BJ (cell line): ENCODE measurements at regions not wholly inside any gene's neighbourhood (a gene's known extent, or its start where the extent isn't known, plus 50 kb on each side); places are given as distances from the start of the nearest gene placed in this dataset.
"Not testable (repeated sequence)": the region's sequence is repeated elsewhere in the genome, so short reads cannot be mapped to it uniquely, and the experiment has no call there.

ENCODE experiments used
- CTCF ChIA-PET: fragments of 350-600 bp; formaldehyde crosslinking; extraction: SDS; loops from one replicate; lab custom pipeline; 2021; ENCODE audit warnings: antibody characterized with exemption, inconsistent platforms; lab: Yijun Ruan, JAX
- POLR2A ChIA-PET: fragments of 300-600 bp; sonication (Branson Sonifier 250); formaldehyde crosslinking; extraction: SDS; loops from one replicate; lab custom pipeline; 2021; ENCODE audit warnings: antibody characterized with exemption; lab: Charles Lee
- DNase-seq: peaks from one replicate; pipeline ENCODE4 v3.0.0-alpha.2; 2011; ENCODE audit warnings: low read depth
- H3K27me3 ChIP-seq: 2 replicates; pipeline ENCODE4 v1.6.0; 2011; ENCODE audit warnings: low read length; ENCODE audit not compliant: control insufficient read depth, insufficient read depth
- H3K36me3 ChIP-seq: 2 replicates; pipeline ENCODE4 v1.5.1; 2011; ENCODE audit warnings: low read length; ENCODE audit not compliant: control insufficient read depth, insufficient read depth
- H3K4me3 ChIP-seq: 2 replicates; pipeline ENCODE4 v1.5.1; 2011; ENCODE audit warnings: low read depth, mild to moderate bottlenecking, control low read depth, low read length
- CTCF ChIP-seq: IDR thresholded peaks from 2 replicates; pipeline ENCODE4 v1.5.1; 2011; ENCODE audit warnings: low read depth, mild to moderate bottlenecking, control low read depth, inconsistent platforms, low read length, moderate library complexity; ENCODE audit not compliant: insufficient read depth

DNA sequence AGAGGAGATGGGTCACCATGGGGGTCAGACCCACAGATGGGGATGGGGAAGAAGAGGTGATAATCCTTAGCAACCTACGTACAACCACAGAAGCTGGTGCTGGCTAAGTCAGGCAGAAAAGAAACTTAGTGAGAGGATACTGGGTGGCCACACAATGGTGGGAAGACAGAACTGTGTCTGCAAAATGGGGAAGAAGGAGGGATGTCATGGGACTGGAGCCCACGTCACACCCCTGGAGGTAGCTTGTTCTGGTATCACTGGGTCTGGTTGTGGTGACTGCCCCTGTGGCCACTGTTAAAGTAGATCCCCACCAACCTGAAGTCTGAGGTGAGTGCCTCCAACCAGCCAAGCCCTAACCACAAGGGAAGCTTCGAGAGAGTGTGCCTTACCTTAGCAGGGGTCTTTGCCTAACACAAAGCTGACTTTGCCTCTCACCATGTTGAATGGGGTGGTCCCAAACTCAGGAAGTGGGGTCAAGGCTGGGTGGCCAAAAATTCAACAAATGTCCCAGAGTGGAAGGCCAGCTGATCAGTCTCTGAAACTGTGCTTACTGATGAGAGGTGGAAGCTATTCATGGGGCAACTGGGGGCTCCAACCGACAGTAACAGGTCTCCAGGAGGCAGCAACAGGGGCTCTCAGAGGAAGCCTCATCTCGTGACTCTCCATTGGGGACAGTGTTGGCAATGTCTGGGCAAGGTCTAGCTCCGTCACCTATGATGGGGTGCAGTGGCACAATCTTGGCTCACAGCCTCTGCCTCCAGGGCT lies 64.8 kb upstream of the SLC1A4 start:
- DNase-seq = no peak
- POLR2A ChIA-PET = no interaction called here
- peaks cover 12% of the 10 kb centered on the region for H3K27me3 ChIP-seq
- H3K4me3 ChIP-seq = no peak overlapping the region
- CTCF ChIA-PET = interaction anchor here (1.3 to 1.6 kb wide), 3 partner anchors 14 to 245 kb away, joined by 3 to 5 read pairs (median 4); no protein-coding TSS in a partner anchor
- no peaks in the 10 kb centered on the region for H3K36me3 ChIP-seq
- no peak for TF ChIP-seq CTCF

DNA sequence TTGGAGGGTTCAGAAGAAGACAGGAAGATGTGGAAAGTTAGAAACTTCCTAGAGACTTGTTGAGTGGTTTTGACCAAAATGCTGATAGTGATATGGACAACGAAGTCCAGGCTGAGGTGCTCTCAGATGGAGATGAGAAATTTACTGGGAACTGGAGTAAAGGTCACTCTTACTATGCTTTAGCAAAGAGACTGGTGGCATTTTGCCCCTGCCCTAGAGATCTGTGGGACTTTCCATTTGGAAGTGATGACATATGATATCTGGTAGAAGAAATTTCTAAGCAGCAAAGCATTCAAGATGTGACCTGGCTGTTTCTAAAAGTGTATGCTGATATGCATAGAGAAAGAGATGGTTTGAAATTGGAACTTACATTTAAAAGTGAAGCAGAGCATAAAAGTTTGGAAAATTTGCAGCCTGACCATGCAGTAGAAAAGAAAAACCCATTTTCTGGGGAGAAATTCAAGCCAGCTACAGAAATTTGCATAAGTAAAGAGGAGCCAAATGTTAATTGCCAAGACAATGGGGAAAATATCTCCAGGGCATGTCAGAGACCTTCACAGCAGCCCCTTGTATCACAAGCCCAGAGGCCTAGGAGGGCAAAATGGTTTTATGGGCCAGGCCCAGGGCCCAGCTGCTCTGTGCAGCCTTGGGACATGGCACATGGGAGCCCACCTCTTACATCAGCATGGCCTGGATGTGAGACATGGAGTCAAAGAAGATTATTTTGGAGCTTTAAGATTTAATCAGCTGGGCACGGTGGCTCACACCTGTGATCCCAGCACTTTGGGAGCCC lies 63.1 kb upstream of the SLC1A4 start:
- peaks cover 14% of the 10 kb centered on the region for H3K27me3 ChIP-seq
- H3K4me3 ChIP-seq, CTCF ChIA-PET, DNase-seq, POLR2A ChIA-PET, H3K36me3 ChIP-seq: not testable (repeated sequence)

GRCh38 chr2:64928813-64929212 lies 60.4 kb upstream of the SLC1A4 start:
- no peak for DNase-seq
- CTCF ChIA-PET = interaction anchor here (1.2 kb wide), 1 partner anchor 10 kb away, joined by 3 read pairs; no protein-coding TSS in a partner anchor
- TF ChIP-seq CTCF = no peak
- Histone ChIP-seq H3K36me3 (no peaks in the 10 kb centered on the region), H3K4me3 (no peak overlapping the region), H3K27me3 (peaks cover 10% of the 10 kb centered on the region; the same call in 1 of the 2 replicates)
- POLR2A ChIA-PET = no interaction called here

DNA sequence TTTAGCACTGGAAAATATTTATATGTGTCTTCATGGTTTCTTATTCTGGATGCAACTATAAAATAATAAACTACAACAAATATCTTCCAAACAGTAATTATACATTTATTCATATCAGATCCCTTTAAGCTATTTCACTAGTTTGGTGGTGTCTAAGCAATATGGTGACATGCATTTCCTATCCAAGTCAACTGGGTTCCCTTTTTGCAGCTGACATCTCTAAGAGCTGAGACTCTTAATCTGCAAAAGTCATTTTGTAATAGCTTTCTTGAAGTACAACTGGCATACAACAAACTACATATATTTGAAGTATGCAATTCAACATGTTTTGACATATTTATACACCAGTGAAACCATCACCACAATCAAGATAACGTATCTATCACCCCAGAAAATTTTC lies 59.9 kb upstream of the SLC1A4 start:
- Histone ChIP-seq H3K27me3 (peaks cover 9% of the 10 kb centered on the region; the same call in 1 of the 2 replicates), H3K36me3 (no peaks in the 10 kb centered on the region), H3K4me3 (no peak overlapping the region)
- TF ChIP-seq CTCF = no peak
- ChIA-PET POLR2A (no interaction called here), CTCF (no interaction called here)
- DNase-seq = no peak

DNA sequence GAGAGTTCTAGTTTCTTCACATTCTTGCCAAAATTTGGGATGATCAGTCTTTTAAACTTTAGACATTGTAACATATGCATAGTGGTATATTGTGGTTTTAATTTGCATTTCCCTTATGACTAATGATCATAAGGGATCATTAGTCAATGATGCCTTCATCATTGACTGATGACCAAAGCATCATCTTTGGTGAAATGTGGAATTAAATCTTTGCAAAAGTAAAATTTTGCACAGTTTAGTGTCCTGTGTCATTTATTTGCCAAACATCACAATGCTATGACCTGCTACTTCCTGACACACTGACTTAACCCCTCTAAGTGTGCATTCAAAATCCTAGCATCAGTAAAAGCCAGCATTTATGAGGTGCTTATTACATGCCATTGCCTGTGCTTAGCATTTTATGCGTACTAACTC lies 58.9 kb upstream of the SLC1A4 start:
- Histone ChIP-seq H3K36me3 (no peaks in the 10 kb centered on the region), H3K4me3 (no peak overlapping the region), H3K27me3 (peaks cover 6% of the 10 kb centered on the region; the same call in 1 of the 2 replicates)
- ChIA-PET CTCF (no interaction called here), POLR2A (no interaction called here)
- no peak for TF ChIP-seq CTCF
- no peak for DNase-seq
